HG03460 (cell line): ENCODE measurements at regions not wholly inside any gene's neighbourhood (a gene's known extent, or its start where the extent isn't known, plus 50 kb on each side); places are given as distances from the start of the nearest gene placed in this dataset.

Experiments used
- ATAC-seq: cut with Tn5 transposase; IDR thresholded peaks from one replicate; pipeline ENCODE4 v1.9.1; 2021; ENCODE audit not compliant: unreplicated experiment

DNA sequence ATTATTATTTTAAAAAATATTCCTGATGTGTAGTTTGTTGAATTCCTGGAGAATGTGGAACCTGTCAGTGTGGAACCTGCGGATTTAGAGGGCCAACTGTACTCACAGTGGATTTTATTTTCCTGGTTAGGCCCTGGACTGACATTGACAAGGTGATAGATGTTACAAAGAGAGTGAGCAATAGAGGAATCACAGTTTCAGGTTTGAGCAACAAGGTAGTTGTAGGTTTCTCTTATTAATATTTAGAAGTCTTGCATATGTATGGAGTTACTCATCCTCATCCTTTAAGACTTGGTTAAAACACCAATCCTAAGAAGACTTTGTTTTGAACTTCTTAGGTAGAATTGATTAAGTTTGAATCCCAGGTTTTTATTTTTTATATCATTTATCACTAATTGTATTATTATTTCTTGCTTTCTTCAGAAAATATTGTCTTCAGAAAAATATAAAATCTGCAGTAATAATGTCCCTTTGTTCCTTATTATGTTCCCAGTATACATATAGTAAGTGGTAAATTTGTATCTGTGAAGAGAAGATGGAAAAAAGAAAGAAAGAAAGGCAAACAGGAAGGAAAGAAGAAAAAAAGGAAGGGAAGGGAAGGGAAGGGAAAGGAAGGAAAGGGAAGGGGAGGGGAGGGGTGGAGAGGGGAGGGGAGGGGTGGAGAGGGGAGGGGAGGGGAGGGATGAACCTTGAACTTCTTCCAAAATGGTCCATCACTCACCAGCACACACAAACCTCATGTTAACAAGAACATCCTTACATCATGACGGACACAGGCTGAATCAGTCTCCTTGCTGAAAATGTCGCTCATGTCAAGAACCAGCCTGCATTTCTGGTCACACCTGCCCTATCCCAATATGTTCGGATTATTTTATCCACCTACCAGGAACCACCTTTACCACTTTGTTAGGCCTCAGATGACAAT lies 867.2 kb downstream of the CDH11 start:
- ATAC-seq: no peak

DNA sequence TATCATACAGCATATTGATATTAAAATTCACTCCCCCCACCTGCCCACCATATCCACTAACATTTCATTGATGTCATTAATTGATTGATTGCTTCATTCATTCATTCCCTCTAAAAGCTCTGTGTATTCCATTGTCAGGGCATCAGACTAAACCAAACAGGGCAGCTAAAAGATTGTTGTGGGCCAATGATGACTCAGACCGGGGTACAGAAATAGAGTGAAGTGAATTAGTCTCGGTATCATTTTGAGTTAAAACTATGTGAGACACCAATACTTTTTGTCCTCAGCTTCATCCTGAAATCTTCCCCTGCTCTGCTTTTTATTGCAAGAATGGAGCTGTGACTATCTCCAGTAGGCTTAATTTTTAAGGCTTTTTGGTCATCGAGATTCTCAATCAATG lies 868.3 kb downstream of the CDH11 start:
- ATAC-seq: no peak

DNA sequence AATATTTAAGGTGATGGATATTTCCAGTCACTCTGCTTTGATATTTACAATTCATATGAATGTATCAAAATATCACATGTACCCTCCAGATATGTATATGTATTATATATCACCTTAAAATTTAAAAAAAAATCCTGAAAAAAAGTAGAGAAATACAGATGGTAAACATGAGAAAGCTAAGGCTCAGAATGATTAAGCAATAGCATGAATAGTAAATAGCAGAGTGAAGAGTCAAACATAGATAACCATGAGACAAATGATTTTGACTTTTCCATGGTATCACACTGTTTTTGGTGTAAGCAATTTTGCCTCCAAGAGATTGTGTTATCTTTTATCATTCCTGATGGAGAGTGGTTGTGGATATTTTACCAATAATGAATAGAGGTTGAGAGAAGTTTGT lies 868.8 kb downstream of the CDH11 start:
- no peak for ATAC-seq

DNA sequence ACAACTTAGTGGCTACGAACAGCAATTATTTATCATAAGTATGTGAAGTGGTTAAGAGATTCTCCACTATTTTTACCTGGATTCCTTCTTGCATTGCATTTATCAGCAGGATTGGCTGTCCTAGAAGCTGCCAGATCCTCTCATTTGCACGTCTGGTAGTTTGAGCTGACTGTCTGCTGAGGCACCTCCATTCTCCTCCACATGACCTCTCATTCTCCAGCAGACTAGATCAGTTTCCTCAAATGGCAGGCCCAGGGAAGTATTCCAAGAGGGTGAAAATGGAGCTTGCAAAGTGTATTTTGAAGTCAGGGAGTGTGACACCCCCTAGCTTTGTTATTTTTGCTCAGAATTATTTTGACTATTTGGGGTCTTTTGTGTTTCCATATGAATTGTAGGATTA lies 870.1 kb downstream of the CDH11 start:
- ATAC-seq: no peak

GRCh38 chr16:64250866-64251265 lies 871.0 kb downstream of the CDH11 start:
- ATAC-seq: no peak

DNA sequence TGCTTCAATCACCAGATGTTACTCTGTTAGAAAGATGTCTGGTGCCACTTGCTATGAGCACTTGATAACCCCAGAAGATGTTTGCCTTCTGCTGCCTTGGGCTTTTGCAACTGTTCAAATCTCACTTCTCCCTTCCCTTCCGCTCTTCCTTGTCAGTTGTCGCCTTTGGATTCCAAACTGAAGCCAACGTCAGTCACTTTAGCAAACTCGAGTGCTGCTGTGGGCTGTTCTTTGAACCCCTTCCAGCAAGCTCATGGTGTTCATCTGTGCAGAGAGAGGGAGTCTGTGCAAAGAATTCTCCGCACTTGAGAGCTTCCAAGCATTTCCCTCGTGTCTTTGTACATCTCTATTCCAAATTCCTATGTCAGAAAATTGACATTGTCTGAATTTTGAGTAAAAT lies 879.4 kb downstream of the CDH11 start:
- no peak for ATAC-seq

- ATAC-seq: no peak
These were observed 881.3 kb downstream of the CDH11 start for GRCh38 chr16:64240586-64240985.

DNA sequence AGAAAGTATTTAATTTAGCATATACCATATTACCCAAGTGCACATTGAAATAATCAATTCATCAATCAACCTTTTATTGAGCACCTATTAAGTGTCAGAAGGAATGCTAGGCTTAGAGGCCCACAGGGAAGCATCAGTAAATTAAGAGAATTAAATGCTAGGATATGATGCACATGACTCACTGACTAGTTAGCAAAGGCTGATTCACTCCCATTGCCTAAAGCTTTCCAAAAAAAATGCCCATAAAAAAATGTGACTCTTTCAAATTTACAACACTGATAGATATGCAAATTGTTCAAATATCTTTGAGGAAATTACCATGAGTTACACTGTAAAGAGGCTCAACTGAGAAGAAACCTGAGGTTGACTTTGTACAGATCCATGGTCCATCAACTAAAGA lies 883.3 kb downstream of the CDH11 start:
- ATAC-seq: no peak

- no peak for ATAC-seq
These were observed 885.5 kb downstream of the CDH11 start for GRCh38 chr16:64236316-64236715.

GRCh38 chr16:64234200-64234599 lies 887.7 kb downstream of the CDH11 start:
- no peak for ATAC-seq

GRCh38 chr16:64225696-64226095 lies 896.2 kb downstream of the CDH11 start:
- ATAC-seq: no peak

GRCh38 chr16:64225036-64225435 lies 896.8 kb downstream of the CDH11 start:
- no peak for ATAC-seq

- no peak for ATAC-seq
These were observed 903.9 kb downstream of the CDH11 start for GRCh38 chr16:64217789-64218535.

- ATAC-seq: no peak
These were observed 906.1 kb downstream of the CDH11 start for GRCh38 chr16:64215730-64216129.

GRCh38 chr16:64211331-64211730 lies 910.5 kb downstream of the CDH11 start:
- no peak for ATAC-seq

- ATAC-seq: no peak
These were observed 915.0 kb downstream of the CDH11 start for GRCh38 chr16:64206862-64207261.

GRCh38 chr16:64203126-64203525 lies 918.7 kb downstream of the CDH11 start:
- ATAC-seq: no peak

- ATAC-seq: no peak
These were observed 919.3 kb downstream of the CDH11 start for GRCh38 chr16:64202571-64202970.

DNA sequence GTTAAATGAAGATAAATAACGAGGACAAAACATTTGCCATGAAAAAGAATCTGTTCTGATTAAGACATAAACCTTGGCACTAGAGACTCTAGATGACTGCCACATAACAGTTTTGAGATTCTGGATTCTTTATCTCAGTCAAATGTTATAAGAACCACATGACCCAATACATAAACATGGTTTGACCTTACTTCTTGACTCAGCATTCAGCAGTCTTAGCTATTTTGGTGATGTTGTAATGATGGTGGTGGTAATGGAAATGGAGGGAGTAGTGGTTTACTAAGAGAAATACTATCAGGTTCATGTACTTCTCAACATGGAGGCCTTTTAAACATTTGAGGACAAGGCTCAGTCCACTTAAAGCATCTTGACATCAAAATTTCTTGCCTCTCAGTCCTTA lies 925.4 kb downstream of the CDH11 start:
- no peak for ATAC-seq

DNA sequence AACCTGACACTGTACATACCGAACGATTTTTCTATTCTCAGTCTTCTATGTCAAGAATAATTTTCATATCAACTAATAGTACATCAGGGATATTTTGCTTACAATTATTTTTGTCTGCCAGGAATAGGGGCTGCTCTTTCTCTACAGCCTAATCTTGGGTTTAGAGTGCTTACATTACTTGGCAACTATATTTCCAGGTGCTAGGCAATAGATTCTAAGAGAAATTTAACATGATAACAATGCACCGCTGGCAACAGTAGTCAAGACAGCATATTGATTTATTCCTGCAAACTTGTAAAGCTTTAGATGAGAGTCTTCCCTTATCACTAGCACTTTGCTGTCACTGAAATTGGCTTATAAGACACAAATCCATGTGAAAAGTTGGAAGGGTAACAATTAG lies 935.9 kb downstream of the CDH11 start:
- no peak for ATAC-seq

DNA sequence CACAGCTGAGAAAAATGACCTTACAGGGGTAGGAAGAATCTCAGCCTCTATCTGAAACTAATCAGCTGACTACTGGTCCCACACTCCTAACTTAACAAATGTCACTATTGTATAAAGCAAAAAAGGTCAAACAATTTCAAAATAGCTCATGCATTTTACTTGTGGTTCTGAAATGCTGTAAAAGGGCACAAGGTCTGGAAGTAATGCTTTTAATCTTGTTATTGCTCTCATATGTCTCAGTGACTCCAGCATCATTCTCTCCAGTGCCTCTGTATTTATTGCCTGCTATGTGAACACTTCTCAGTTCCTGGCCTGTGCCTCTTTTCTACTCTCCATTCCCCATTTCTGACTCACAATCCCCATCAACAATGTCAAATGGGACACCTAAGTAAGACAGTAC lies 937.7 kb downstream of the CDH11 start:
- no peak for ATAC-seq

DNA sequence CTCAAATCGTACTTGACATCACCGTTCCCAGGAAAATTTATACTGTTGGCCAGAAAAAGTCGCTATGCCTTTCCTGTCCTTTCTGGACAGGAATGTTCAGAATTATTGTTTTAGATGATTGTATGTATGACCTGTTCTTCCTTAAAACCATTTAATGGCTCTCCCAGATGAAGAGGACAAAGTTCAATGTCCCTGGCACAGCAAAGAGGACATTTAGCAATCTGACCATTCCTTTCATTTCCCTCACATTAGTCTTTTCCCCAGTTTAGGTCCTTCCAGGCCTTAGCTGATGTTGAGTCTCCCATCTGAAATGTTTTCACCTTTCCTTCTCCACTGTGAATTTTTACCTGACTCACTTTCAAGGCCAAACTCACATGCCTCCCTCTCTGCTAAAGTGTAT lies 938.9 kb downstream of the CDH11 start:
- no peak for ATAC-seq
